HEK293 (cell line): ENCODE measurements at regions not wholly inside any gene's neighbourhood (a gene's known extent, or its start where the extent isn't known, plus 50 kb on each side); places are given as distances from the start of the nearest gene placed in this dataset.

Experiments
- CTCF ChIP-seq: fragments of 450-650 bp; formaldehyde crosslinking; IDR thresholded peaks from 2 replicates; pipeline ENCODE4 v1.5.1; 2016; ENCODE audit warnings: missing biosample characterization, missing genetic modification characterization
- KLF17 ChIP-seq: fragments of 450-650 bp; formaldehyde crosslinking; IDR thresholded peaks from 2 replicates; pipeline ENCODE4 v1.5.1; 2016; ENCODE audit warnings: missing biosample characterization, missing genetic modification characterization
- ZBTB11 ChIP-seq: fragments of 450-650 bp; formaldehyde crosslinking; conservative IDR thresholded peaks from 2 replicates; pipeline ENCODE4 v1.5.1; 2016; ENCODE audit warnings: low read depth, missing biosample characterization, missing genetic modification characterization
- ZNF423 ChIP-seq: fragments of 450-650 bp; formaldehyde crosslinking; IDR thresholded peaks from 2 replicates; pipeline ENCODE4 v1.5.1; 2016; ENCODE audit warnings: missing biosample characterization, missing genetic modification characterization
- ZNF510 ChIP-seq: fragments of 450-650 bp; formaldehyde crosslinking; IDR thresholded peaks from 2 replicates; pipeline ENCODE4 v1.5.1; 2018; ENCODE audit warnings: mild to moderate bottlenecking, missing genetic modification characterization, missing biosample characterization; ENCODE audit not compliant: insufficient replicate concordance
- TF ChIP-seq, protein P1 (sequence below): fragments of 450-650 bp; formaldehyde crosslinking; IDR thresholded peaks from 2 replicates; pipeline ENCODE4 v1.5.1; 2016; ENCODE audit warnings: missing biosample characterization, missing genetic modification characterization

DNA sequence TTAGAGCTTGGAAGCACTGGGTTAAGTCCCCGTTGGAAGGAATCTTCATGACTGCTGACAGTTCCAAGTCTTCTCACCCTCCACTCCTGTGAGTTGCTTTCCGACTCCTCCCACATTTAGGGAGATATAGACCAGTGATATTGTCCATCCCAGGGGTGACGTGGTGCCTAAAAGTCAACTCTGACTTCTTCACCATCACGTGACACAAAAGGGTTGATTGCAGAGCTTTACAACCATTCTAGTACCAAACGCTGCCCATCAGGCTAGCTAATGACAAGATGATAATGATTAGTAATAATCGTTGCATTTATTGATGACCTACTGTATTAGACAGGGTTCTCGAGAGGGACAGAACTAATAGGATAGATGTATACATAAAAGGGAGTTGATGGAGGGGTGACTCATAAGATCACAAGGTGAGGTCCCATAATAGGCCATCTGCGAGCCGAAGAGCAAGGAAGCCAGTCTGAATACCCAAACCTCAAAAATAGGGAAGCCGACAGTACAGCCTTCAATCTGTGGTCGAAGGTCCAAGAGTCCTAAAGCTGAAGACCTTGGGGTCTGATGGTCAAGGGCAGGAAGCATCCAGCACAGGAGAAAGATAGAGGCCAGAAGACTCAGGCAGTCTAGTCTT, 85.3 kb upstream of the CARD11 start:
- TF ChIP-seq CTCF (tag by site-specific recombination) (no peak), KLF17 (no peak), ZBTB11 (no peak), ZNF510 (tag by site-specific recombination) (no peak), ZNF423 (no peak)
- TF ChIP-seq, protein P1, sequence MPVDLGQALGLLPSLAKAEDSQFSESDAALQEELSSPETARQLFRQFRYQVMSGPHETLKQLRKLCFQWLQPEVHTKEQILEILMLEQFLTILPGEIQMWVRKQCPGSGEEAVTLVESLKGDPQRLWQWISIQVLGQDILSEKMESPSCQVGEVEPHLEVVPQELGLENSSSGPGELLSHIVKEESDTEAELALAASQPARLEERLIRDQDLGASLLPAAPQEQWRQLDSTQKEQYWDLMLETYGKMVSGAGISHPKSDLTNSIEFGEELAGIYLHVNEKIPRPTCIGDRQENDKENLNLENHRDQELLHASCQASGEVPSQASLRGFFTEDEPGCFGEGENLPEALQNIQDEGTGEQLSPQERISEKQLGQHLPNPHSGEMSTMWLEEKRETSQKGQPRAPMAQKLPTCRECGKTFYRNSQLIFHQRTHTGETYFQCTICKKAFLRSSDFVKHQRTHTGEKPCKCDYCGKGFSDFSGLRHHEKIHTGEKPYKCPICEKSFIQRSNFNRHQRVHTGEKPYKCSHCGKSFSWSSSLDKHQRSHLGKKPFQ: no peak
